ENCODE measurements at regions not wholly inside any gene's neighbourhood (a gene's known extent, or its start where the extent isn't known, plus 50 kb on each side); places are given as distances from the start of the nearest gene placed in this dataset.

DNA sequence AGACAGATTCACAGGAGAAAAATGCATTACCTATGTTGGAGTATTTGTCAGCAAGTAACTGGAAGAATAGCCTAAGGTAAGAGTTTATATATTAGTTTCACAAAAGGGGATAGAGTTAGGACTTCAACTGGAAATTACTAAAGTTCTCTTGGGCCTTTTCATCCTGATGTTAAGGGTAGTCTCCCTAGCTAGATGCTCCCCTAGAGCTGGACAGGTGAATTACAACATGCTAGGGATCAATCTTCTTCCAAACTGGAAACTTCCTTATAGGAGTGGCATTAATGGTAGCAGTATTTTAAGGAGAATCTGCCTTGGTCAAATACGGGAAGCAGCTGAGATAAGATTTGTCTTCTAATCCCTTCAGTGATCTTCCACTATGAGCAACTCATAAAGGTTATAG, 632.8 kb upstream of the RAG2 start:
- Histone ChIP-seq H3K27ac (ENCODE audit: low read length) (no peak overlapping the region), H3K4me1 (ENCODE audit: control insufficient read depth, insufficient read depth, low read length) (no peaks in the 10 kb centered on the region), H3K36me3 (ENCODE audit: control insufficient read depth, insufficient read depth, low read length) (no peaks in the 10 kb centered on the region), H3K9me3 (ENCODE audit: control insufficient read depth, insufficient read depth, low read depth, low read length) (no peaks in the 10 kb centered on the region), H3K4me3 (ENCODE audit: low read depth in 2 of 2, low read length in 2 of 2) (no peak overlapping the region), H3K27me3 (ENCODE audit: control insufficient read depth, insufficient read depth, low read length) (no peaks in the 10 kb centered on the region)
- TF ChIP-seq POLR2AphosphoS5 (IDR thresholded peaks at IDR 0.05; ENCODE audit: low read depth, low read length): no peak
- TF ChIP-seq REST (IDR thresholded peaks at IDR 0.05; ENCODE audit: insufficient read depth in 1 of 2, low read depth in 2 of 2, low read length in 1 of 2): no peak
- TF ChIP-seq TCF7L2 (IDR thresholded peaks at IDR 0.05; ENCODE audit: low read depth, low read length): no peak
- TF ChIP-seq SIN3A (IDR thresholded peaks at IDR 0.05; ENCODE audit: borderline replicate concordance, insufficient read depth, low read depth, low read length): no peak
- POLR2A ChIA-PET: no interaction called here
- BruUV-seq (replicated peaks): no TSS peak
- in situ Hi-C loops (cut with HindIII; ENCODE audit: low pct_unique_long_range_greater_than_20kb, low sequenced_read_pairs): no loop called here
- CTCF ChIA-PET: no interaction called here
- ATAC-seq (no peak), DNase-seq (ENCODE audit: low read depth, low spot score) (no peak)
- intact Hi-C loops (cut with micrococcal nuclease; ENCODE audit: unreplicated experiment): no loop called here

DNA sequence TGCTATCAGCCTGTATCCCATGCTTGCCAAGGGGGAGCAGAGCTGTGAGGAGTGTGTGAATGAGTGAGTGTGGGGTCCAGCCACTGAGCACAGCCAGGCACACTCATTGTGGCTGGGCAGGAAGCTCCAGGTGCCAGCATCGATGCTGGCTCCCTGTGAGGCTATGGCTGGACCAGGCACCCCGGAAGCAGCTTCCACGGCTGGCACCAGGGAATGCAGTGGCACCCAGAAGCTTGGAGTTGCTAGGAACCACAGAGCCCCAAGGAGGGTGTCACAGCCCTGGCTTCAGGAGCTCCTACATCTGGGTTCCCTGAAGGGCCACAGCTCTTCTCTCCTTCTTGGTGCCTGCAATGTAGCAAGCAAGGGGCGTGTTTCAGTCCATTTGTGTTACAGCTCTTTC, 625.9 kb upstream of the RAG2 start:
- no peak overlapping the region for H3K4me3 ChIP-seq (ENCODE audit: low read depth in 2 of 2, low read length in 2 of 2)
- H3K27me3 ChIP-seq (ENCODE audit: control insufficient read depth, insufficient read depth, low read length): no peaks in the 10 kb centered on the region
- no TSS peak for BruUV-seq (replicated peaks)
- CTCF ChIA-PET: no interaction called here
- intact Hi-C loops (cut with micrococcal nuclease; ENCODE audit: unreplicated experiment) (no loop called here), in situ Hi-C loops (cut with HindIII; ENCODE audit: low pct_unique_long_range_greater_than_20kb, low sequenced_read_pairs) (no loop called here)
- H3K9me3 ChIP-seq (ENCODE audit: control insufficient read depth, insufficient read depth, low read depth, low read length): no peaks in the 10 kb centered on the region; the same call in 1 of the 2 replicates
- H3K27ac ChIP-seq (ENCODE audit: low read length): no peak overlapping the region
- no peaks in the 10 kb centered on the region for H3K4me1 ChIP-seq (ENCODE audit: control insufficient read depth, insufficient read depth, low read length)
- POLR2A ChIA-PET: no interaction called here
- ATAC-seq (no peak), DNase-seq (ENCODE audit: low read depth, low spot score) (no peak)
- H3K36me3 ChIP-seq (ENCODE audit: control insufficient read depth, insufficient read depth, low read length): no peaks in the 10 kb centered on the region
- TF ChIP-seq REST (IDR thresholded peaks at IDR 0.05; ENCODE audit: insufficient read depth in 1 of 2, low read depth in 2 of 2, low read length in 1 of 2): no peak
- TF ChIP-seq TCF7L2 (IDR thresholded peaks at IDR 0.05; ENCODE audit: low read depth, low read length): no peak
- TF ChIP-seq SIN3A (IDR thresholded peaks at IDR 0.05; ENCODE audit: borderline replicate concordance, insufficient read depth, low read depth, low read length): no peak
- TF ChIP-seq CTCF (IDR thresholded peaks at IDR 0.05): no peak
- no peak for TF ChIP-seq POLR2AphosphoS5 (IDR thresholded peaks at IDR 0.05; ENCODE audit: low read depth, low read length)

Data from Panc1 (cell line).